HG03097 (cell line): ENCODE measurements at regions not wholly inside any gene's neighbourhood (a gene's known extent, or its start where the extent isn't known, plus 50 kb on each side); places are given as distances from the start of the nearest gene placed in this dataset.
"Not testable (repeated sequence)": the region's sequence is repeated elsewhere in the genome, so short reads cannot be mapped to it uniquely, and the experiment has no call there.

Experiments
- ATAC-seq: cut with Tn5 transposase; IDR thresholded peaks from one replicate; pipeline ENCODE4 v1.9.1; 2021; ENCODE audit not compliant: unreplicated experiment, low FRiP score

GRCh38 chr2:160720098-160720497, 226.5 kb upstream of the RBMS1 start:
- no peak for ATAC-seq

- ATAC-seq: no peak
Observed at GRCh38 chr2:160721089-160722040, 227.8 kb upstream of the RBMS1 start.

GRCh38 chr2:160726046-160726445, 232.4 kb upstream of the RBMS1 start:
- no peak for ATAC-seq

- no peak for ATAC-seq
Observed at GRCh38 chr2:160730296-160730995, 236.8 kb upstream of the RBMS1 start.

GRCh38 chr2:160731415-160731814, 237.8 kb upstream of the RBMS1 start:
- ATAC-seq: no peak

GRCh38 chr2:160731856-160732255, 238.2 kb upstream of the RBMS1 start:
- ATAC-seq: no peak

- no peak for ATAC-seq
Observed at GRCh38 chr2:160735696-160736095, 242.1 kb upstream of the RBMS1 start.

GRCh38 chr2:160736148-160737028, 242.8 kb upstream of the RBMS1 start:
- ATAC-seq: no peak

GRCh38 chr2:160737247-160737646, 243.6 kb upstream of the RBMS1 start:
- no peak for ATAC-seq

GRCh38 chr2:160741271-160741670, 247.7 kb upstream of the RBMS1 start:
- ATAC-seq: no peak

GRCh38 chr2:160741815-160742214, 248.2 kb upstream of the RBMS1 start:
- no peak for ATAC-seq

- ATAC-seq: no peak
Observed at GRCh38 chr2:160742667-160743066, 249.1 kb upstream of the RBMS1 start.

GRCh38 chr2:160747501-160748170, 254.0 kb upstream of the RBMS1 start:
- ATAC-seq: no peak

- no peak for ATAC-seq
Observed at GRCh38 chr2:160751021-160751420, 257.4 kb upstream of the RBMS1 start.

- ATAC-seq: no peak
Observed at GRCh38 chr2:160752475-160753330, 259.1 kb upstream of the RBMS1 start.

GRCh38 chr2:160753331-160753654, 259.7 kb upstream of the RBMS1 start:
- no peak for ATAC-seq

GRCh38 chr2:160753960-160754359, 260.4 kb upstream of the RBMS1 start:
- ATAC-seq: no peak

- ATAC-seq: no peak
Observed at GRCh38 chr2:160756481-160756880, 262.9 kb upstream of the RBMS1 start.

GRCh38 chr2:160762493-160763128, 269.0 kb upstream of the RBMS1 start:
- ATAC-seq: not testable (repeated sequence)
